ENCODE measurements at regions not wholly inside any gene's neighbourhood (a gene's known extent, or its start where the extent isn't known, plus 50 kb on each side); places are given as distances from the start of the nearest gene placed in this dataset.

DNA sequence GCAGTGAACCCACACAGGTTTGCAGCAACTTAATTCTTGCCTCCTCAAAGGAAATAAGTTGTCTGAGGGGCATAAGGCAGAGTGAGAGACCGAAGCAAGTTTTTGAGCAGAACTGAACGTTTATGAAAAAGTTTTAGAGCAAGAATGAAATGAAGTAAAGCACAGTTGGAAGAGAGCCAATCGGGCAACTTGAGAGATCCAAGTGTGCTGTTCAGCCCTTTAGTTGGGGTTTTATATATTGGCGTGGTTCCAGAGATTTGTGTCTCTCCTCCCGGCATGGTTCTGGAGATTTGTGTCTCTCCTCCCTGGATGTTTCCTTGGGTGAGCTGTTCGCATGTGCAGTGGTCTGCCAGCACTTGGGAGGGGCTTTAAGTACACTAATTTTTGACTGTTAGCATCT, 141.4 kb upstream of the DGKB start:
- Mint-ChIP-seq H3K9me3 (no peaks in the 10 kb centered on the region), H3K4me3 (no peak overlapping the region), H3K36me3 (no peaks in the 10 kb centered on the region), H3K4me1 (no peaks in the 10 kb centered on the region), H3K27ac (no peak overlapping the region), H3K27me3 (ENCODE audit: low read depth) (no peaks in the 10 kb centered on the region)
- ChIA-PET POLR2A (no interaction called here), CTCF (no interaction called here)
- no peak for DNase-seq (ENCODE audit: low spot score)
- TF ChIP-seq ZNF219 (CRISPR knock-in tag; IDR thresholded peaks at IDR 0.05; ENCODE audit: borderline replicate concordance) (no peak), SP1 (CRISPR knock-in tag; conservative IDR thresholded peaks at IDR 0.05) (no peak), ETV6 (CRISPR knock-in tag; IDR thresholded peaks at IDR 0.05) (no peak), CREM (CRISPR knock-in tag; IDR thresholded peaks at IDR 0.05) (no peak), EMX1 (CRISPR knock-in tag; IDR thresholded peaks at IDR 0.05) (no peak), NFATC4 (CRISPR knock-in tag; IDR thresholded peaks at IDR 0.05) (no peak), ZNF263 (CRISPR knock-in tag; IDR thresholded peaks at IDR 0.05; ENCODE audit: low read depth) (no peak), ZNF232 (CRISPR knock-in tag; IDR thresholded peaks at IDR 0.05) (no peak), ATF1 (CRISPR knock-in tag; IDR thresholded peaks at IDR 0.05) (no peak), ZNF423 (CRISPR knock-in tag; IDR thresholded peaks at IDR 0.05) (no peak), ZNF138 (CRISPR knock-in tag; conservative IDR thresholded peaks at IDR 0.05) (no peak)
- TF ChIP-seq, protein P1, sequence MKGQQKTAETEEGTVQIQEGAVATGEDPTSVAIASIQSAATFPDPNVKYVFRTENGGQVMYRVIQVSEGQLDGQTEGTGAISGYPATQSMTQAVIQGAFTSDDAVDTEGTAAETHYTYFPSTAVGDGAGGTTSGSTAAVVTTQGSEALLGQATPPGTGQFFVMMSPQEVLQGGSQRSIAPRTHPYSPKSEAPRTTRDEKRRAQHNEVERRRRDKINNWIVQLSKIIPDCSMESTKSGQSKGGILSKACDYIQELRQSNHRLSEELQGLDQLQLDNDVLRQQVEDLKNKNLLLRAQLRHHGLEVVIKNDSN (CRISPR knock-in tag; IDR thresholded peaks at IDR 0.05): no peak
- TF ChIP-seq, protein P2, sequence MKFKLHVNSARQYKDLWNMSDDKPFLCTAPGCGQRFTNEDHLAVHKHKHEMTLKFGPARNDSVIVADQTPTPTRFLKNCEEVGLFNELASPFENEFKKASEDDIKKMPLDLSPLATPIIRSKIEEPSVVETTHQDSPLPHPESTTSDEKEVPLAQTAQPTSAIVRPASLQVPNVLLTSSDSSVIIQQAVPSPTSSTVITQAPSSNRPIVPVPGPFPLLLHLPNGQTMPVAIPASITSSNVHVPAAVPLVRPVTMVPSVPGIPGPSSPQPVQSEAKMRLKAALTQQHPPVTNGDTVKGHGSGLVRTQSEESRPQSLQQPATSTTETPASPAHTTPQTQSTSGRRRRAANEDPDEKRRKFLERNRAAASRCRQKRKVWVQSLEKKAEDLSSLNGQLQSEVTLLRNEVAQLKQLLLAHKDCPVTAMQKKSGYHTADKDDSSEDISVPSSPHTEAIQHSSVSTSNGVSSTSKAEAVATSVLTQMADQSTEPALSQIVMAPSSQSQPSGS (CRISPR knock-in tag; IDR thresholded peaks at IDR 0.05; ENCODE audit: borderline replicate concordance, low read depth): no peak
- TF ChIP-seq, protein P3, sequence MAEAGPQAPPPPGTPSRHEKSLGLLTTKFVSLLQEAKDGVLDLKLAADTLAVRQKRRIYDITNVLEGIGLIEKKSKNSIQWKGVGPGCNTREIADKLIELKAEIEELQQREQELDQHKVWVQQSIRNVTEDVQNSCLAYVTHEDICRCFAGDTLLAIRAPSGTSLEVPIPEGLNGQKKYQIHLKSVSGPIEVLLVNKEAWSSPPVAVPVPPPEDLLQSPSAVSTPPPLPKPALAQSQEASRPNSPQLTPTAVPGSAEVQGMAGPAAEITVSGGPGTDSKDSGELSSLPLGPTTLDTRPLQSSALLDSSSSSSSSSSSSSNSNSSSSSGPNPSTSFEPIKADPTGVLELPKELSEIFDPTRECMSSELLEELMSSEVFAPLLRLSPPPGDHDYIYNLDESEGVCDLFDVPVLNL (CRISPR knock-in tag; IDR thresholded peaks at IDR 0.05; ENCODE audit: borderline replicate concordance, low read depth): no peak
- TF ChIP-seq, protein P4, sequence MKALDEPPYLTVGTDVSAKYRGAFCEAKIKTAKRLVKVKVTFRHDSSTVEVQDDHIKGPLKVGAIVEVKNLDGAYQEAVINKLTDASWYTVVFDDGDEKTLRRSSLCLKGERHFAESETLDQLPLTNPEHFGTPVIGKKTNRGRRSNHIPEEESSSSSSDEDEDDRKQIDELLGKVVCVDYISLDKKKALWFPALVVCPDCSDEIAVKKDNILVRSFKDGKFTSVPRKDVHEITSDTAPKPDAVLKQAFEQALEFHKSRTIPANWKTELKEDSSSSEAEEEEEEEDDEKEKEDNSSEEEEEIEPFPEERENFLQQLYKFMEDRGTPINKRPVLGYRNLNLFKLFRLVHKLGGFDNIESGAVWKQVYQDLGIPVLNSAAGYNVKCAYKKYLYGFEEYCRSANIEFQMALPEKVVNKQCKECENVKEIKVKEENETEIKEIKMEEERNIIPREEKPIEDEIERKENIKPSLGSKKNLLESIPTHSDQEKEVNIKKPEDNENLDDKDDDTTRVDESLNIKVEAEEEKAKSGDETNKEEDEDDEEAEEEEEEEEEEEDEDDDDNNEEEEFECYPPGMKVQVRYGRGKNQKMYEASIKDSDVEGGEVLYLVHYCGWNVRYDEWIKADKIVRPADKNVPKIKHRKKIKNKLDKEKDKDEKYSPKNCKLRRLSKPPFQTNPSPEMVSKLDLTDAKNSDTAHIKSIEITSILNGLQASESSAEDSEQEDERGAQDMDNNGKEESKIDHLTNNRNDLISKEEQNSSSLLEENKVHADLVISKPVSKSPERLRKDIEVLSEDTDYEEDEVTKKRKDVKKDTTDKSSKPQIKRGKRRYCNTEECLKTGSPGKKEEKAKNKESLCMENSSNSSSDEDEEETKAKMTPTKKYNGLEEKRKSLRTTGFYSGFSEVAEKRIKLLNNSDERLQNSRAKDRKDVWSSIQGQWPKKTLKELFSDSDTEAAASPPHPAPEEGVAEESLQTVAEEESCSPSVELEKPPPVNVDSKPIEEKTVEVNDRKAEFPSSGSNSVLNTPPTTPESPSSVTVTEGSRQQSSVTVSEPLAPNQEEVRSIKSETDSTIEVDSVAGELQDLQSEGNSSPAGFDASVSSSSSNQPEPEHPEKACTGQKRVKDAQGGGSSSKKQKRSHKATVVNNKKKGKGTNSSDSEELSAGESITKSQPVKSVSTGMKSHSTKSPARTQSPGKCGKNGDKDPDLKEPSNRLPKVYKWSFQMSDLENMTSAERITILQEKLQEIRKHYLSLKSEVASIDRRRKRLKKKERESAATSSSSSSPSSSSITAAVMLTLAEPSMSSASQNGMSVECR (CRISPR knock-in tag; IDR thresholded peaks at IDR 0.05; ENCODE audit: borderline replicate concordance): no peak
- TF ChIP-seq, protein P5, sequence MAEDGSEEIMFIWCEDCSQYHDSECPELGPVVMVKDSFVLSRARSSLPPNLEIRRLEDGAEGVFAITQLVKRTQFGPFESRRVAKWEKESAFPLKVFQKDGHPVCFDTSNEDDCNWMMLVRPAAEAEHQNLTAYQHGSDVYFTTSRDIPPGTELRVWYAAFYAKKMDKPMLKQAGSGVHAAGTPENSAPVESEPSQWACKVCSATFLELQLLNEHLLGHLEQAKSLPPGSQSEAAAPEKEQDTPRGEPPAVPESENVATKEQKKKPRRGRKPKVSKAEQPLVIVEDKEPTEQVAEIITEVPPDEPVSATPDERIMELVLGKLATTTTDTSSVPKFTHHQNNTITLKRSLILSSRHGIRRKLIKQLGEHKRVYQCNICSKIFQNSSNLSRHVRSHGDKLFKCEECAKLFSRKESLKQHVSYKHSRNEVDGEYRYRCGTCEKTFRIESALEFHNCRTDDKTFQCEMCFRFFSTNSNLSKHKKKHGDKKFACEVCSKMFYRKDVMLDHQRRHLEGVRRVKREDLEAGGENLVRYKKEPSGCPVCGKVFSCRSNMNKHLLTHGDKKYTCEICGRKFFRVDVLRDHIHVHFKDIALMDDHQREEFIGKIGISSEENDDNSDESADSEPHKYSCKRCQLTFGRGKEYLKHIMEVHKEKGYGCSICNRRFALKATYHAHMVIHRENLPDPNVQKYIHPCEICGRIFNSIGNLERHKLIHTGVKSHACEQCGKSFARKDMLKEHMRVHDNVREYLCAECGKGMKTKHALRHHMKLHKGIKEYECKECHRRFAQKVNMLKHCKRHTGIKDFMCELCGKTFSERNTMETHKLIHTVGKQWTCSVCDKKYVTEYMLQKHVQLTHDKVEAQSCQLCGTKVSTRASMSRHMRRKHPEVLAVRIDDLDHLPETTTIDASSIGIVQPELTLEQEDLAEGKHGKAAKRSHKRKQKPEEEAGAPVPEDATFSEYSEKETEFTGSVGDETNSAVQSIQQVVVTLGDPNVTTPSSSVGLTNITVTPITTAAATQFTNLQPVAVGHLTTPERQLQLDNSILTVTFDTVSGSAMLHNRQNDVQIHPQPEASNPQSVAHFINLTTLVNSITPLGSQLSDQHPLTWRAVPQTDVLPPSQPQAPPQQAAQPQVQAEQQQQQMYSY (CRISPR knock-in tag; IDR thresholded peaks at IDR 0.05): no peak
- TF ChIP-seq, protein P6, sequence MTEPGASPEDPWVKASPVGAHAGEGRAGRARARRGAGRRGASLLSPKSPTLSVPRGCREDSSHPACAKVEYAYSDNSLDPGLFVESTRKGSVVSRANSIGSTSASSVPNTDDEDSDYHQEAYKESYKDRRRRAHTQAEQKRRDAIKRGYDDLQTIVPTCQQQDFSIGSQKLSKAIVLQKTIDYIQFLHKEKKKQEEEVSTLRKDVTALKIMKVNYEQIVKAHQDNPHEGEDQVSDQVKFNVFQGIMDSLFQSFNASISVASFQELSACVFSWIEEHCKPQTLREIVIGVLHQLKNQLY (CRISPR knock-in tag; IDR thresholded peaks at IDR 0.05): no peak
- ATAC-seq: no peak
